GM18867 (cell line): ENCODE measurements at regions not wholly inside any gene's neighbourhood (a gene's known extent, or its start where the extent isn't known, plus 50 kb on each side); places are given as distances from the start of the nearest gene placed in this dataset.
"Not testable (repeated sequence)": the region's sequence is repeated elsewhere in the genome, so short reads cannot be mapped to it uniquely, and the experiment has no call there.

ENCODE experiments used
- ATAC-seq: cut with Tn5 transposase; IDR thresholded peaks from one replicate; pipeline ENCODE4 v1.9.1; 2021; ENCODE audit warnings: mild to moderate bottlenecking, moderate library complexity; ENCODE audit not compliant: unreplicated experiment

DNA sequence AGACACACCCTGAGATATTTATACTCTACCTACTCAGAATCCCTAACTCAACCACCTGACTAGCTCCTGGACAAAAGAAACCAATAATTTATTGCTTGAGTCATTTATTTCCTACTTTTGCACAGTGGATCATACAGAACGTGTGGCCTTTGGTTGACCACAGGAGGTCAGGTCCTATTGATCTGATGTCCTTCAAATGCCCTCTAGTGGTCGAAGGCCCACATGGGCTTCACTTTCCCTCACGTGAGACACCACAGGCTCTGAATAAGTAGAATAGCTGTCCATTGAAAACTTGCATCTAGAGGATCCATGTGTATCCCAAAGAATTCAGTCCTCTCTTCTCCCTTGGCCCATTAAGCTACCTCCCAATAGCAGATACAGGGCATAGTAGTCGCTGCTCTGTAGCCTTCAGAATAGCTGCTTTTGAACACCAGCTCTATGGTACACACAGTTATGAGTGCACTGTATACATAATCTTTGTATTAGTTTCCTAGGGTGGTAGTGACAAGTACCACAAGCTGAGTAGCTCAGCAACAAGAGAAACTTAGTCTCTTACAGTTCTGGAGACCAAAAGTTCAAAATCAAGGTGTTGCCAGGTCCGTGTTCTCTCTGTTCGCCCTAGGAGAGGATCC lies 177.6 kb upstream of the SMARCA2 start:
- peak; percentile 87 for ATAC-seq

GRCh38 chr9:1839909-1840308 lies 175.2 kb upstream of the SMARCA2 start:
- ATAC-seq: no peak

- ATAC-seq: no peak
Observed at GRCh38 chr9:1845425-1845824, 169.7 kb upstream of the SMARCA2 start.

- no peak for ATAC-seq
Observed at GRCh38 chr9:1855726-1856125, 159.4 kb upstream of the SMARCA2 start.

DNA sequence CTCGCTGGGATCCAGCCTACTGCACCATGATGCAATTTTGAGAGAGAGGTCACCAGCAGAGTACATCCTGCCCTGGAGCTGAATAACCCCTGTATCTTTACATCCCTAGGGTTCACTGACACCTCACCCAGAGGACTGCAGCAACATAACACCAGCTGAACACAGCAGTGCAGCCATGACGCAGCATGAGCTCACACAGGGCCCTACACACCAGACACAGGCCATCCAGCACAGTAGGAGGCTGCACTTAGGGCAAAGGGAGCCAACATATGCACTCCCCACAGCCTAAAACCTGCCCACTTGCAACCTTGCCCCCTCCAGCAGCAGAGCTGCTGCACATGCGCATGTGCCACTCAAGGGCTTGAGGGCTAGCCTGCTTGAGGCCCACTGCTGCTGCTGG lies 157.3 kb upstream of the SMARCA2 start:
- no peak for ATAC-seq

DNA sequence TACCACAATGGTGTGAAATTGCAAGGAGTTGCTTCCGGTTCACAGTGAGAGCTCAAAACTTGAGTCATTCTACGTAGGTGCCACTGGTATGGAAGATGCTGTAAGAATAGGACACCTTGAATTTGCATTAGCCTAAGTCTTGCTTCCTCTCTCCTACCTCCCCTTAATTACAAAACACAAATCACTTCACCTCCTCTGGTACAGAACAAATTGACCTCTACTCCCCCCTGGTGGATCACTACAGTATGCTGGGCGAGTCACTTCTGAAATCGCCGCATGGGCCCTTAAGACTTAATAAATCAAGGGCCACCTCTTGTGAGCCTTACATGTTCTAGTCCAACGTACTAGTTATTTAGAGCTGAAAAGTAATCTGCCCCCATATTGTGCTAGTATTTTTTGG lies 145.3 kb upstream of the SMARCA2 start:
- ATAC-seq: peak; percentile 92

DNA sequence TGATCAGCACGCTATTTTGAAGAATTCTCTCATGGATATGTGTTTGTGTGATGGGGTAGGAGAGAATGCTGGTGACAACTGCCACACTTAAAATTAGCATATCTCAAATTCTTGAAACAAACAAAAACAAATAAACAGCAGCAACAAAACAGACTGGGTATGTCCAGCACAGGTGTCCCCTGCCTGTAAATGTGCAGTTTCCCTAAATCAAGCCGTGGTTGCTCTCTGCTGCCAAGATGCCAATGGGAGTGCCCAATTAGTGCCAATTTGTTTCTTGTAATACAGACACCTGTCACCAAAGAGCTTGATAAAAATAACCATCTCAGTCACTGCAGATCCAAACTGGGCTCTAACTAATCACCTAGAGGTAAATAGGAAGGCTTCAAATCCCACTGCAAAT lies 144.2 kb upstream of the SMARCA2 start:
- no peak for ATAC-seq

GRCh38 chr9:1871626-1872419 lies 143.3 kb upstream of the SMARCA2 start:
- no peak for ATAC-seq

GRCh38 chr9:1875251-1875851 lies 139.8 kb upstream of the SMARCA2 start:
- ATAC-seq: no peak

- peak; percentile 73 for ATAC-seq
Observed at GRCh38 chr9:1875921-1876448, 139.2 kb upstream of the SMARCA2 start.

- ATAC-seq: no peak
Observed at GRCh38 chr9:1876891-1877496, 138.2 kb upstream of the SMARCA2 start.

- no peak for ATAC-seq
Observed at GRCh38 chr9:1877951-1878350, 137.2 kb upstream of the SMARCA2 start.

DNA sequence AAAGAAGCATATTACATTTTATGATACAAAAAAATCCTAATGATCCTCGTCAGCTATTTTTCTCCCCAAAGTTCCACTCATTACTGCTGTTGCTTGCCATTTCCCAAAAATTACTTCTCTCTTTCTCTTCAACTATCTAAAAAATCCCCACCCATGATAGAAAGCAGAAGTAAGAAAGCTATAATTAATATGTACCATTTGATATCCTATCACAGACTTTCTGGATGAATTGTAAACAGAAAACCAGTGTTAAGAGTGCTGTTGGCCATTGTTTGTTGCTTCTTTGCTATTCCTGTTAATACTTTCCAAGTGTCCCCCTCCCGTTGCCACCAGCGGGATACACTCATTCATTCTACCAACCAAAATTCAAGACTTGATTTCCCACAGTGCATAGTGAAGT lies 136.3 kb upstream of the SMARCA2 start:
- ATAC-seq: no peak

DNA sequence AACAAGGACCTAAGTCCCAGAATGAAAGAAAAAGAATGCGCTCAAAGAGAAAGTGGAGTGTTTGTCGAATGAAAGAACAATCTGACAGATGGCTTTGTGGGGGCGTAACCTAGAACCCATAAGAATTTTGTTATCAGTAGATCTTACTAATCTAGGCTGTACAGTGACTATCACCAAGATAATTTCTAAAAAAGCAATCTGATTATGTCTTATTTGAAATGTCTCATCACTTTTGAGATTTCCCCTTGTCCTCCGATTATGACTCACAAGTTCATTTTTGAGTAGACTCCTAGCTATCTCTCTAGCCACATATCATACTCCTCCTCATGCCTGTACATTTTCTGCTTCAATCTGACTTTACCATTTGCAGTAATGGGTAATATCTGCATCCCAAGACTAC lies 135.6 kb upstream of the SMARCA2 start:
- ATAC-seq: peak; percentile 46

- ATAC-seq: no peak
Observed at GRCh38 chr9:1880038-1880565, 135.0 kb upstream of the SMARCA2 start.

DNA sequence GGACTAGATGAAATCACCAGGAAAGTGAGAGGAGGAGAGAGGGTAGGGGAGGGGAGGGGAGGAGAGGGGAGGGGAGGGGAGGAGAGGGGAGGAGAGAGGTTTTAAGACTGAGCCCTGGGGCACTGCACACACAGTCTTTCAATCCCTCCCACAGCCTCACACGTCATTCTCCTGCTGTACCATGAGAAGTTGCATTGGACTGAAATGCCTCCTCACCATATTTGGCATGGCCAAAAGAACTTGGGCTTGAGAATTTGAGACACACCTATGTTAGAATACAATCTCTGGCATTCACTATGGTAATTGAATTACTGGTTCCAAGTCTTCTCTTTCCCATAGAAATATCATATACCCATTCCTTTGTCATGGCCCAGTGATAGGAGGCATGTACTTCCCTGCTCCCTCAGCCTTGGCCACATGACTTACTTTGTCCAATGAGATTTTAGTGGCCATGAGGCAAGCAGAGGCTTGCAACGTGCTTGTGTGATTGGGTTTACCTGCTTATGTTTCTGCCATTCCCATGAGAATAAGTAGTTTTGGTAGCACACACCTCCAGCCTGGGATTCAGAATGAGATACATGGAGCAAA lies 133.3 kb upstream of the SMARCA2 start:
- ATAC-seq: no peak

- ATAC-seq: no peak
Observed at GRCh38 chr9:1882711-1883403, 132.3 kb upstream of the SMARCA2 start.

- ATAC-seq: no peak
Observed at GRCh38 chr9:1890201-1890600, 124.9 kb upstream of the SMARCA2 start.

DNA sequence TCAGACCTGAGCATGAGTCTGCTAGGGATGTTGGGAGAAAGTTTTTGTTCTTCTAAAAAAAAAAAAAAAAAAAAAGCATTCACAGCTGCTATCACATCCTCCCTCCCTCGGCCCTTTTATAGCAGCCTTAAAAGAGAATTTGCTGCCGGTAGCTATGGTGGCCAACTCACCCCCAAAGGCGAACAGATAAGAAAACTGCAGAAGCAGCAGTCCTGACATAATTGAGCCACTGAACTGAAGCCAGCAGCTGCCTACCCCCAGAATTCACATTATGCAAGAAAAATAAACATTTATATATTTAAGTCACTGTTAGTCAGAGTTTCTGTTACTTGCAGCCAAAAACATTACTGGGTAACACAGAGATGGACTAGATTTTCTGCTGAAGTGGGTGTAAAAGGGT lies 124.3 kb upstream of the SMARCA2 start:
- ATAC-seq: no peak

GRCh38 chr9:1903080-1903704 lies 112.0 kb upstream of the SMARCA2 start:
- not testable (repeated sequence) for ATAC-seq
